Ectodermal cell (in vitro differentiated cells): ENCODE measurements at regions not wholly inside any gene's neighbourhood (a gene's known extent, or its start where the extent isn't known, plus 50 kb on each side); places are given as distances from the start of the nearest gene placed in this dataset.
"Not testable (repeated sequence)": the region's sequence is repeated elsewhere in the genome, so short reads cannot be mapped to it uniquely, and the experiment has no call there.

ENCODE experiments used
- H3K27ac ChIP-seq: 2 replicates; pipeline ENCODE4 v1.7.0; 2013; ENCODE audit warnings: mild to moderate bottlenecking, low read depth, low read length; ENCODE audit not compliant: insufficient read depth, poor library complexity, severe bottlenecking
- H3K27me3 ChIP-seq: 2 replicates; pipeline ENCODE4 v1.7.0; 2013; ENCODE audit warnings: mild to moderate bottlenecking, low read length; ENCODE audit not compliant: insufficient read depth, control insufficient read depth, poor library complexity, severe bottlenecking
- H3K36me3 ChIP-seq: one replicate; pipeline ENCODE4 v1.7.0; 2013; ENCODE audit warnings: low read length; ENCODE audit not compliant: control insufficient read depth, insufficient read depth
- H3K4me1 ChIP-seq: one replicate; pipeline ENCODE4 v1.7.0; 2013; ENCODE audit warnings: low read length; ENCODE audit not compliant: control insufficient read depth, insufficient read depth
- H3K4me3 ChIP-seq: 2 replicates; pipeline ENCODE4 v1.7.0; 2013; ENCODE audit warnings: low read depth, low read length, control low read depth; ENCODE audit not compliant: insufficient read depth
- H3K9me3 ChIP-seq: 2 replicates; pipeline ENCODE4 v1.7.0; 2013; ENCODE audit warnings: mild to moderate bottlenecking, low read length, moderate library complexity; ENCODE audit not compliant: control insufficient read depth
- WGBS, 2 experiments: methylation state at CpG; one replicate each; pipeline ENCODE4 v1.1.7; 2013; ENCODE audit warnings: missing lambda C conversion rate in 2 of 2; 5-methylcytosine and 5-hydroxymethylcytosine counted together

GRCh38 chr5:2352101-2352861 lies 399.2 kb downstream of the IRX2 start:
- H3K4me3 ChIP-seq, result no peak overlapping the region
- H3K4me1 ChIP-seq, result no peaks in the 10 kb centered on the region
- H3K36me3 ChIP-seq, result no peaks in the 10 kb centered on the region
- H3K27ac ChIP-seq, result no peak overlapping the region
- 85 to 86% methylated on average over 12 of the region's 12 CpGs for WGBS, 2 experiments
- no peaks in the 10 kb centered on the region for H3K27me3 ChIP-seq
- H3K9me3 ChIP-seq, result peaks cover 2% of the 10 kb centered on the region

GRCh38 chr5:2349768-2350167 lies 401.7 kb downstream of the IRX2 start:
- not testable (repeated sequence) for H3K9me3 ChIP-seq, H3K27me3 ChIP-seq
- 100% methylated on average over 1 of the region's 1 CpG; no CpG with 5 or more reads in 1 of the 2 experiments for WGBS, 2 experiments

GRCh38 chr5:2338686-2339085 lies 412.8 kb downstream of the IRX2 start:
- Histone ChIP-seq H3K36me3 (no peaks in the 10 kb centered on the region), H3K4me3 (no peak overlapping the region), H3K27me3 (no peaks in the 10 kb centered on the region), H3K27ac (no peak overlapping the region), H3K4me1 (peaks cover 21% of the 10 kb centered on the region), H3K9me3 (no peaks in the 10 kb centered on the region)
- 91 to 92% methylated on average over 20 of the region's 20 CpGs for WGBS, 2 experiments

More at GRCh38 chr5:2349768-2350167, 401.7 kb downstream of the IRX2 start:
- H3K36me3 ChIP-seq, H3K4me3 ChIP-seq, H3K4me1 ChIP-seq, H3K27ac ChIP-seq: not testable (repeated sequence)

- Histone ChIP-seq H3K4me1 (peaks cover 21% of the 10 kb centered on the region), H3K4me3 (no peak overlapping the region), H3K27ac (no peak overlapping the region), H3K27me3 (no peaks in the 10 kb centered on the region), H3K9me3 (no peaks in the 10 kb centered on the region), H3K36me3 (no peaks in the 10 kb centered on the region)
- 89 to 90% methylated on average over 13 of the region's 13 CpGs for WGBS, 2 experiments
Measured at GRCh38 chr5:2335733-2336515, 415.6 kb downstream of the IRX2 start.

DNA sequence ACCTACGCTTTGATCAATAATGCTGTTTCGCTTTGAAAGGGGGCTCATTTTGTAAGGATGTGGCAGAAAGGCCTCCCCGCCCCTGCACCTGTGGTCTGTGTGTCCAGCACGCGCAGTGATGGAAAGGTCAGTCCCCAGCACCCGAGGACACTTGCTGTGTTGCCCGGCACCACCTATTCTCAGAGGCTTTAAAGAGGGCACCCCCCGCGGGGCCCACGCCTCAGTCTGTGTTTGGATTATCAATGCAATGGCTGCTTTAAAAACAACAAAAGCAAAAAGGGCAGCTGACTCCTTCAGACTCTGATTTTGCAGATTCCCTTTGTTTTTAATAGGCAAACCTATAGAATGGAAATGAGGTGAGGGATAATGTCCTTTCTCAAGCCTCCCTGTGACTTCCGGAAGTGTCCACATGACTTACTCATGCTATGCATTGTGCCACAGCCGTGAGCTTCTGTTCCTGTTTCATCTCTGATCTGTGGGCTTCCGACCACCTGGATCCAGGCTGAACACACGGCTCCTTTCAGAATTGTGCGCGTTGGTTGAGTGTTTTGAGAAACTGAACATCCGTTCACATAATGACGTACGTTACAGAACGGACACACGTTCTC lies 416.2 kb downstream of the IRX2 start:
- Histone ChIP-seq H3K36me3 (no peaks in the 10 kb centered on the region), H3K27me3 (no peaks in the 10 kb centered on the region), H3K4me1 (peaks cover 21% of the 10 kb centered on the region)

DNA sequence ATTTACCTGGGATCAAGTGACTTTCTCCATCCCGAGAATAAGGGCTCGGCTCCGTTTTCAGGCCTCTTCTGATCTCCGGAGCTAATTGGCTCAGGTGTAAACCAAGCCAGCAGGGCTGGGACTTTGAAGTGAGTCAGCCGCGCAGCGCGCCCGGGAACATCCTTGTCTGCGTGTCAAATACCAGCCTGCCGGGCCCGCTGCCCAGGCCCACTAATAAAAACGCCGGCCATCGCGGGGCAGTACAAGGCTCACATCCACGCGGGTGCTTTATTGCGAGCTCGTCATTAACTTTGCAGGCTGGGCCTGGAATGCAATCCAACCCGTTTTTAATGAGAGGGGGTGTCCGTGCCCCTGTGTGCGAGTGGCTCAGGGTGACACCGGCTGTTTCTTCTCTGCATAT lies 416.8 kb downstream of the IRX2 start:
- Histone ChIP-seq H3K27me3 (no peaks in the 10 kb centered on the region), H3K27ac (no peak overlapping the region), H3K4me1 (peaks cover 21% of the 10 kb centered on the region), H3K36me3 (no peaks in the 10 kb centered on the region), H3K9me3 (no peaks in the 10 kb centered on the region), H3K4me3 (no peak overlapping the region)
- WGBS, 2 experiments, result 81 to 82% methylated on average over 24 of the region's 24 CpGs

More for the DNA sequence above, 416.2 kb downstream of the IRX2 start:
- Histone ChIP-seq H3K27ac (no peak overlapping the region), H3K9me3 (no peaks in the 10 kb centered on the region), H3K4me3 (no peak overlapping the region)
- 68 to 71% methylated on average over 21 of the region's 21 CpGs for WGBS, 2 experiments

DNA sequence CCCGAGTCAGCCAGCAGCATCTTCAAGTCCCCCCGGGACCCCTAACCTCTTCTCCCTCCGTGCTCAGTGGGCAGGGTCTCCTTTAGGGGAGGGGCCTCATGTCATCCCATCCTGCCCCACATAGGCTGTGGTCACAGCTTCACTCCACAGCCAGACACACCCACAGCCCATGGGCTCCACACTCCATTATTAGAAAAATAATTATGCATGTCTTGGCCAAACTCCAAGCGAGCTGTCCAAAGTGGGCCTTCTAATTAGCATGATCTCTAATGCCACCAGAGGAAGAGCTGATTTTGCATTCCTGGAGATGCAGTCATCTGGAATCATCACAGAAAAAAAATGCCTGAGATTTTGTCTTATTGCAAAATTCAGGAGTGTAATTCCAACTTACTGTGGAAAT lies 418.2 kb downstream of the IRX2 start:
- Histone ChIP-seq H3K27me3 (no peaks in the 10 kb centered on the region), H3K9me3 (no peaks in the 10 kb centered on the region), H3K4me1 (peaks cover 21% of the 10 kb centered on the region), H3K4me3 (no peak overlapping the region), H3K36me3 (no peaks in the 10 kb centered on the region), H3K27ac (no peak overlapping the region)
- 87 to 96% methylated on average over 4 of the region's 4 CpGs for WGBS, 2 experiments

DNA sequence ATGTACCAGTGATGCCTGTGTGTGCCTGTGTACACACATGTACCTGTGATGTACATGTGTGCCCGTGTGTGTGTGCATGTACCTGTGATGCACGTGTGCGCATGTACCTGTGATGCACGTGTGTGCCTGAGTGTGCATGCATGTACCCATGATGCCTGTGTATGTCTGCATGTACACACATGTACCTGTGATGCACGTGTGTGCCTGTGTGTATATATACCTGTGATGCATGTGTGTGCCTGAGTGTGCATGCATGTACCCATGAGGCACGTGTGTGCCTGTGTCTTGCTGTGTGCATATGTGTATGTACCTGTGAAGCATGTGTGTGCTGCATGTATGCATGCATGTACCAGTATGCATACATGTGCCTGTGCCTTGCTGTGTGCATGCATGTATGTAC lies 419.0 kb downstream of the IRX2 start:
- no peaks in the 10 kb centered on the region for H3K27me3 ChIP-seq
- no peak overlapping the region for H3K27ac ChIP-seq
- H3K4me1 ChIP-seq, result peaks cover 21% of the 10 kb centered on the region
- no peak overlapping the region for H3K4me3 ChIP-seq
- WGBS, 2 experiments, result 87 to 88% methylated on average over 6 of the region's 6 CpGs
- H3K9me3 ChIP-seq, result no peaks in the 10 kb centered on the region
- H3K36me3 ChIP-seq, result no peaks in the 10 kb centered on the region

DNA sequence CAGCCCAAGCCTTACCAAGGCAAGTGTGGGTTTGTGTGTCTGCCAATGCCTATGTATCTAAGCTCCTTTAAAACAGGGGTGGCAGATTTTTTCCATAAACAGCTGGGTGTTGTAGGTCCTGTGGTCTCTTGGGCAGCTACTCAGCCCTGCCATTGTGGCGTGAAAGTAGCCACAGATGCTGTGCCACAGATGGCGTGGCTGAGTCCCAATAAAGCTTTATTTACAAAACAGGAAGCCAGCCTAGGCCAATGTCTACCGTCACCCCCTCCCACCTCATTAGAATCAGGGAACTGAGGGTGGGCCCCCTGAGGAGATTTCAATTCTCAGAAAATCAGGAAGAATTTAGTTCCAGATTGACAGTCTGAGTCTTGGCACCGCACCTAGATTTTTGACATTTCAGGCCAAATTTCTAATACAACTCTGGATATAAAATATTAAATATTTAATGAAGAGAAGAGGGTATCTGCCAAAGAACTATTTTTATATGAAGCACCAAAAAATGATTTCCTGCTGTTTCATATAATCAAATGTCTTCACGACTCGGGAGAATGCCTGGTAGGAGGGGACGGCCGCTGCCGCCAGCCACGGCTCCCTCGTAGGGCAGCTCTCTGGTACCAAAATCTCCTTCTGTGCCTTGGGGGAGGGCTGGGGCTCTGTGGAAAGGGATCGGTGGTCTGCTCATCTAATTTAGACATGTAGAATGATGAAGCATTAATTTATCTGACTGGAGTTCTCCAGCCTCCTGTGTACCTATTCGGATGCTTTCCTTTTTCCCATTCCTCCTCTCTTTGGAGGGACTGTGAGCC lies 420.9 kb downstream of the IRX2 start:
- Histone ChIP-seq H3K4me3 (no peak overlapping the region), H3K27ac (no peak overlapping the region), H3K36me3 (no peaks in the 10 kb centered on the region), H3K27me3 (no peaks in the 10 kb centered on the region), H3K9me3 (no peaks in the 10 kb centered on the region), H3K4me1 (peaks cover 14% of the 10 kb centered on the region)
- WGBS, 2 experiments, result 93 to 96% methylated on average over 13 of the region's 13 CpGs
